ENCODE measurements at regions not wholly inside any gene's neighbourhood (a gene's known extent, or its start where the extent isn't known, plus 50 kb on each side); places are given as distances from the start of the nearest gene placed in this dataset.
"Not testable (repeated sequence)": the region's sequence is repeated elsewhere in the genome, so short reads cannot be mapped to it uniquely, and the experiment has no call there.

DNA sequence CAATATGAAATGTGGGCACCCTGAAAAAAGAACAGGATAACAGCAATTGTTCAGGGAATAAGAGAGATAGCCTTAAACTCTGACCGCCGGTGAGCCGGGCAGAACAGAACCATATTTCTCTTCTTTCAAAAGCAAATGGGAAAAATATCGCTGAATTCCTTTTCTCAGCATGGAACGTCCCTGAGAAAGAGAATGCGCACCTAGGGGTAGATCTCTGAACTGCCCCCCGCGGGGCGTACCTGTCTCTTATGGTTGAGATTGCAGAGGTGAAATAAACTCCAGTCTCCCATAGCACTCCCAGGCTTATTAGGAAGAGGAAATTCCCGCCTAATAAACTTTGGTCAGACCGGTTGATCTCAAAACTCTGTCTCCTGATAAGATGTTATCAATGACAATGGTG is 82.1 kb upstream of the DEFB108B start:
- not testable (repeated sequence) for TF ChIP-seq CTCF (IDR thresholded peaks at IDR 0.05; ENCODE audit: insufficient read depth, low read length); POLR2AphosphoS5 (IDR thresholded peaks at IDR 0.05; ENCODE audit: low read depth); REST (IDR thresholded peaks at IDR 0.05; ENCODE audit: insufficient replicate concordance, low read depth); GABPA (IDR thresholded peaks at IDR 0.05; ENCODE audit: low read depth)
